Smooth muscle cell (in vitro differentiated cells): ENCODE measurements at regions not wholly inside any gene's neighbourhood (a gene's known extent, or its start where the extent isn't known, plus 50 kb on each side); places are given as distances from the start of the nearest gene placed in this dataset.

Source experiments
- DNase-seq: peaks from one replicate; lab custom pipeline; 2025; ENCODE audit not compliant: unreplicated experiment; lab: John Stamatoyannopoulos, UW
- H2AFZ ChIP-seq: fragments of 200-600 bp; sonication (generic); 2 replicates; pipeline ENCODE4 v1.6.0; 2016; ENCODE audit warnings: antibody characterized with exemption, low read depth, mild to moderate bottlenecking
- H3F3A ChIP-seq: fragments of 200-600 bp; sonication (generic); 2 replicates; pipeline ENCODE4 v1.6.0; 2017; ENCODE audit warnings: antibody characterized with exemption, low read depth
- H3K27ac ChIP-seq: fragments of 200-600 bp; sonication (generic); 2 replicates; pipeline ENCODE4 v1.5.1; 2016; ENCODE audit warnings: low read depth, mild to moderate bottlenecking
- H3K27me3 ChIP-seq: fragments of 200-600 bp; sonication (generic); 2 replicates; pipeline ENCODE4 v1.6.1; 2016; ENCODE audit warnings: low read depth, mild to moderate bottlenecking
- H3K36me3 ChIP-seq: fragments of 200-600 bp; sonication (generic); 2 replicates; pipeline ENCODE4 v1.5.1; 2016; ENCODE audit warnings: low read depth
- H3K4me1 ChIP-seq: fragments of 200-600 bp; sonication (generic); 2 replicates; pipeline ENCODE4 v1.5.1; 2016; ENCODE audit warnings: low read depth
- H3K4me2 ChIP-seq: fragments of 200-600 bp; sonication (generic); 2 replicates; pipeline ENCODE4 v1.6.0; 2016; ENCODE audit warnings: mild to moderate bottlenecking
- H3K4me3 ChIP-seq: fragments of 200-600 bp; sonication (generic); 2 replicates; pipeline ENCODE4 v1.5.1; 2016; ENCODE audit warnings: mild to moderate bottlenecking
- H3K79me2 ChIP-seq: fragments of 200-600 bp; sonication (generic); 2 replicates; pipeline ENCODE4 v1.6.0; 2016; ENCODE audit warnings: low read depth, mild to moderate bottlenecking
- H3K9ac ChIP-seq: fragments of 200-600 bp; sonication (generic); 2 replicates; pipeline ENCODE4 v1.6.0; 2016; ENCODE audit warnings: low read depth
- H3K9me3 ChIP-seq: fragments of 200-600 bp; sonication (generic); replicated peaks from 2 replicates; pipeline ENCODE4 v1.5.1; 2016; ENCODE audit warnings: low read depth
- H4K20me1 ChIP-seq: fragments of 200-600 bp; sonication (generic); 2 replicates; pipeline ENCODE4 v1.6.0; 2016; ENCODE audit warnings: low read depth
- CTCF ChIP-seq: fragments of 200-600 bp; sonication (generic); IDR thresholded peaks from 2 replicates; pipeline ENCODE4 v1.5.1; 2017; ENCODE audit warnings: borderline replicate concordance, mild to moderate bottlenecking, antibody characterized with exemption; ENCODE audit not compliant: insufficient read depth, poor library complexity, severe bottlenecking
- WGBS: methylation state at CpG from one replicate; pipeline ENCODE4 v1.1.7; 2016; ENCODE audit warnings: low lambda C conversion rate; 5-methylcytosine and 5-hydroxymethylcytosine counted together

GRCh38 chr1:25066256-25066655, 136.2 kb upstream of the RUNX3 start:
- H3K27ac ChIP-seq: no peak overlapping the region
- DNase-seq: no peak
- H4K20me1 ChIP-seq: no peaks in the 10 kb centered on the region
- no peaks in the 10 kb centered on the region for H3K27me3 ChIP-seq
- H3K9ac ChIP-seq: no peak overlapping the region
- no peaks in the 10 kb centered on the region for H3K36me3 ChIP-seq
- no peak overlapping the region for H3K4me2 ChIP-seq
- no peaks in the 10 kb centered on the region for H3K79me2 ChIP-seq
- WGBS: 26% methylated on average over 8 of the region's 8 CpGs
- H3K9me3 ChIP-seq: no peaks in the 10 kb centered on the region
- no peaks in the 10 kb centered on the region for H3F3A ChIP-seq
- H3K4me1 ChIP-seq: peaks cover 6% of the 10 kb centered on the region
- H3K4me3 ChIP-seq: no peak overlapping the region
- H2AFZ ChIP-seq: no peak overlapping the region
- no peak for TF ChIP-seq CTCF

GRCh38 chr1:25065795-25066238, 135.7 kb upstream of the RUNX3 start:
- Histone ChIP-seq H2AFZ (no peak overlapping the region), H3K4me1 (peaks cover 6% of the 10 kb centered on the region), H3K27ac (no peak overlapping the region), H3K9ac (no peak overlapping the region), H3K9me3 (no peaks in the 10 kb centered on the region), H3K79me2 (no peaks in the 10 kb centered on the region), H3K4me3 (no peak overlapping the region), H3K27me3 (no peaks in the 10 kb centered on the region), H3K36me3 (no peaks in the 10 kb centered on the region), H4K20me1 (no peaks in the 10 kb centered on the region), H3K4me2 (no peak overlapping the region), H3F3A (no peaks in the 10 kb centered on the region)
- DNase-seq: no peak
- WGBS: 66% methylated on average over 12 of the region's 18 CpGs
- no peak for TF ChIP-seq CTCF

DNA sequence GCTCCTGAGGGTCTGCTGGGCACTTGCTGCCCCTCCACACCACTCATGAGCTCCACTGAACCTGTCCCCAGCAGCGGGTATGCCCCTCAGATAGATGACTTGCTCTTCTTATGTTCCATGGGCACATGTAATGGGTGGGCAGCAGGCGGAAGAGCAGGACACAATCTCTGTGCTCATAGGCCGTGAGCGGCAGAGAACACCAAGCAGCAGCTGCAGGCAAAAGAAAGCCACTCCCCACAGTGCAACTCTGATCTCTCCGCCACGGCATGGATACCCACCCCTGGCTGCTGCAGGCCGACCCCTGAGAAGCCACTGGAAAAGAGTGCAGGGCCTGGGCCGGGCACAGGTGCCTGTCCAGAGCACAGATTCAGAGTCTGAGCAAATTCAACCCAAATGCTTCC, 135.2 kb upstream of the RUNX3 start:
- Histone ChIP-seq H3K9me3 (no peaks in the 10 kb centered on the region), H3K36me3 (no peaks in the 10 kb centered on the region), H4K20me1 (no peaks in the 10 kb centered on the region), H3K79me2 (no peaks in the 10 kb centered on the region), H3F3A (no peaks in the 10 kb centered on the region), H3K9ac (no peak overlapping the region), H3K4me2 (no peak overlapping the region), H3K4me3 (no peak overlapping the region), H2AFZ (no peak overlapping the region), H3K27me3 (no peaks in the 10 kb centered on the region), H3K4me1 (peaks cover 6% of the 10 kb centered on the region), H3K27ac (no peak overlapping the region)
- WGBS: 91% methylated on average over 8 of the region's 8 CpGs
- DNase-seq: no peak
- no peak for TF ChIP-seq CTCF

DNA sequence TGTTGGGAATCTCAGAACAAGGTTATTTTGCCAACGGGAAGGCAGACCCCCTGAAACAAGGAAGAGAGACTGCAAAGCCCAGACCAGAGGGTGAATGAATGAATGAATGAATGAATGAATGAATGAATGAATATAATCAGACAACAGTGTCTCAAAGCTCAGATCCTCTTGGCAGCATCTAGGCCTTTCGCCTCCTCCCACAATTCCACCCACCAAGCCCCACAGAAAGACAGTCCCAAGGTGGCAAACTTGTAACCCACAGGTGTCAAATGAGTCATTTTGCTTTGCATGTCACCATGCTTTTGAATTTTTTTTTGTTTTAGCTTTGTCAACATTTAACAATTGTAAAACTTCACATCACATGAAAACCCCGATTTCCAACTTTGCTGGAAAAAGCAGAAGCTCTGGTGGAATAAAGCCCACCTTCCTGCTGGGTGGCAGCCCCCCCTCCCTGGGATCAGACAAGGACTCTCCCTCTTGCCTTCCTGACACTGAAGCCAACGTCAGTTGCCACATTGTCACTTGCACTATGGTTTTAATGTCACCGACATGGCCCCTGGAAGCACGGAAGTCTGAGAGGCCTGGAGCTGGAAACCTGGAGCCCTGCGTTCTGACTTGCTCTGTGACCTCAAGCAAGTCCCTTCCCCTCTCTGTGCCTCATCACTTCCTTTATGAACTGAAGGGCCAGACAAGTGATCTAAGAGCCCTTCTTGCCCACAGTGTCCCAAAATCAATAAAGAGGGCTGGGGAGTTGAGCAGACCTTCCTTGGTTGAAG, 134.6 kb upstream of the RUNX3 start:
- no peak for TF ChIP-seq CTCF
- no peaks in the 10 kb centered on the region for H3K36me3 ChIP-seq
- 89% methylated on average over 7 of the region's 7 CpGs for WGBS

More for the DNA sequence above, 134.6 kb upstream of the RUNX3 start:
- Histone ChIP-seq H3K9ac (no peak overlapping the region), H3K27ac (no peak overlapping the region), H4K20me1 (no peaks in the 10 kb centered on the region), H3K4me3 (no peak overlapping the region), H3F3A (no peaks in the 10 kb centered on the region), H3K9me3 (no peaks in the 10 kb centered on the region), H3K79me2 (no peaks in the 10 kb centered on the region), H2AFZ (no peak overlapping the region), H3K4me2 (no peak overlapping the region), H3K4me1 (peaks cover 6% of the 10 kb centered on the region), H3K27me3 (no peaks in the 10 kb centered on the region)
- no peak for DNase-seq
